ENCODE measurements at regions not wholly inside any gene's neighbourhood (a gene's known extent, or its start where the extent isn't known, plus 50 kb on each side); places are given as distances from the start of the nearest gene placed in this dataset.

DNA sequence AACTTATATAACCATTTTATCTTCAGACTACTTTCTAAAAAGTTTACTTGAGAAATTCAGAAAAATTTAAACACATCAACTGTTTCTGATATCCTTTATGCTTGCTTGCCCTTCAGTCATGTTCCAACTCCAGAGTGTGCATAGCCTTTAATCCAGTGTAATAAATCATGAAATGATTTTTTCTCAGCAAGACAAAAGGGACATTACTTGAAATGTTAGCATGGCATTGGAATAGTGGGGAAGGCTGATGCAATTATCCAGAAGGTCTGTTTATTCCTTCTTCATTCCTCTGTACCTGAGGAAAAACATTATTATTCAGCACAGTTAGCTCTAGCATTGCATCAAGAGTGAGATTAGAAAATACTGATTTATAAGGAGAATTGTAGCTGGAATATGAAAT, 209.9 kb downstream of the SLC7A11 start:
- Mint-ChIP-seq H3K27ac (no peak overlapping the region), H3K4me3 (no peak overlapping the region), H3K9me3 (no peaks in the 10 kb centered on the region), H3K4me1 (no peaks in the 10 kb centered on the region), H3K27me3 (no peaks in the 10 kb centered on the region), H3K36me3 (ENCODE audit: low read depth) (no peaks in the 10 kb centered on the region)
- ChIA-PET CTCF (no interaction called here), POLR2A (no interaction called here)
- DNase-seq, result no peak

DNA sequence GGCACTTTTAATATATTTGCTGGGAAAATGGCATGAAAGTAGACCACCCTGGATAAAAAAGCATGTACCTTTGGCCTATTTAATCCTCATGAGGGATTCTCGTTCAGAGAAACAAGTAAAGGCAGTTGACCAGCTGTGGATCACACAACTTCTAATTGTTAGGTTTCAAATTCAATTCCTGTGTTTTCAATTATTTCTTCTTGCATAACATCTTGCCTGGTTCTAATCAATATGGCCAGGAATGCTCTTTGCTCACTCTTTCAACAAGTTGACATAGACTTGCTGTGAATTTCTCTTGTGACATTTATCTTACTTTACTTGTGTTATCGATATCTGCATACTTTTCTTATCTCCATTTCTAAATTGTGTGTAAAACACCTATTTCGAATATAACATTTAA, 211.8 kb downstream of the SLC7A11 start:
- Mint-ChIP-seq H3K4me3 (no peak overlapping the region), H3K4me1 (no peaks in the 10 kb centered on the region), H3K9me3 (no peaks in the 10 kb centered on the region), H3K27ac (no peak overlapping the region), H3K36me3 (ENCODE audit: low read depth) (no peaks in the 10 kb centered on the region), H3K27me3 (no peaks in the 10 kb centered on the region)
- DNase-seq, result no peak
- POLR2A ChIA-PET, result no interaction called here
- CTCF ChIA-PET, result no interaction called here

DNA sequence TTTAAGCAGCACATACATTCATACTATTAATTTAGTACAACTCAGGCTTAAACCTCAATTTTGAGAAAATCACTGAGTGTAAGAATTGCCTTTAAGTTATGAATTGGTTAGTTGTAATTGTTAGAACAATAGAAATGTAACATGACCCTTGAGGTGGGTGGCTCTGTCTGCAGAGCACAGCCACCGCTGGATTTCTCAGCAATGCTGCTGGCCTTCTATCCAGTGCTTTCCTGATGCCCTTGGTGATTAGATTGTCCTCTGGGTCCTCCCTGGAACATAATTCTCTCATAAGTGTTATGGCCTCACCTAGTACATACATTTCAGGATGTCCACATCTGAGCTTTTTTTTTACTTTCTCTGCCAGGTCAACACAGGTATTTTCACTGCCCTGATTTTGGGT, 213.2 kb downstream of the SLC7A11 start:
- ChIA-PET POLR2A (no interaction called here), CTCF (no interaction called here)
- H3K9me3 Mint-ChIP-seq, result no peaks in the 10 kb centered on the region
- DNase-seq, result no peak
- H3K4me3 Mint-ChIP-seq, result no peak overlapping the region
- no peak overlapping the region for H3K27ac Mint-ChIP-seq
- H3K27me3 Mint-ChIP-seq, result no peaks in the 10 kb centered on the region
- H3K36me3 Mint-ChIP-seq (ENCODE audit: low read depth), result no peaks in the 10 kb centered on the region
- no peaks in the 10 kb centered on the region for H3K4me1 Mint-ChIP-seq

DNA sequence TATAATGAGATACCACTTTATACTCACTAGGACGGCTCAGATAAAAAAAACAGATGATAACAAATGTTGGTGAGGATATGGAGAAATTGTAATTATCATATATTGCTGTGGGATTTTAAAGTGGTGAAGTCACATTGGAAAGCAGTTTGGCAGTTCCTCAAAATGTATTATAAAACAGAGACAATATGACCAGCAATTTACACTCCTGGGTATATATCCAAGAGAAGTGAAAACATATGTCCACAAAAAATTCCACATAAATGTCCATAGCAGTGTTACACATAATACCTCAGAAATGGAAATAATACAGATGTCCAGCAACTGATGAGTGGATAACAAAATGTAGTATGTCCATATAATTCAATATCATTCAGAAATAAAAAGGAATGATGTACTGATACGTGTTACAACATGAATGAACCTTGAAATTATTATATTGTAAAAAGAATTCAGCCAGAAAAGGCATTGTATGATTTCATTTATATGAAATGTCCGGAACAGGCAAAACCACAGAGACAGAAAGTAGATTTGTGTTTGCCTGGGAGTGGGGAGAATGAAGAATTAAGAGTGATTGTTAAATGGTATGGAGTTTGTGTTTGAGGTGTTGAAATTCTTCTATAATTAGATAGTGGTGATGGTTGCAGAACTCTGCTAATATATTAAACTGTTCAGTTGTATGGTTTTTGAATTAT, 220.9 kb downstream of the SLC7A11 start:
- DNase-seq, result no peak
- Mint-ChIP-seq H3K9me3 (no peaks in the 10 kb centered on the region), H3K4me3 (no peak overlapping the region), H3K36me3 (ENCODE audit: low read depth) (no peaks in the 10 kb centered on the region), H3K4me1 (no peaks in the 10 kb centered on the region), H3K27ac (no peak overlapping the region), H3K27me3 (no peaks in the 10 kb centered on the region)
- POLR2A ChIA-PET, result no interaction called here
- CTCF ChIA-PET, result no interaction called here

DNA sequence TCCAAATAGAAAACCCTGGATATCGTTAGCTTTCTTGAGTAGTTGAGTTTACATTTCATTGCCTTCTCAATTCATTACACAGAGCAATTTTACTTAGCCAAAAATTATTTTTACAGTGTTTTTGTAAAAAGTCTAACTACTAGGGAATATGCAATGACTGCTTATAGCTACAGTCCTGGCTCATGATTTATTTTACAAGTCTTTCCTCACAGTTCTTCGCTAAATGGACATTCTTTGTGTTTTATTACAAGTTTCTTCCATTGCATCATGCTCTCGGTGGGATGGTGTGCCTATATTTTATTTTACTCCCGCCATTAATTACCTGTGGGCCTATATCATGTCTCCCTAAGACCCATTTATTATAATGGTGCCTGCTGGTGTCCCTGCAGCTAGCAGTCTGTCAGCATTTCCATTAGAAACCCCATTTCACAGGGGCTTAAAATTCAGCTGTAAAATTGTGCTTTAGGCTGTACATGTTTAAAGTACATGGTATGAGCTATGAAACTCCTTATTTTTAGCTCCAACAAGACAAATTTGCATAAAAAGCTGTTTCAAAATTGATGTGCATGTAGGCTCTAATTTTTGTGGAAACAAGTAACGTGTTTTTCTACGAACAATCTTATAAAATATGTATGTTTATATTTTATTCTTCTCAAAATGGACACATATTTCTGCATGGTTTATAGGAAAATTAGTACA, 227.4 kb downstream of the SLC7A11 start:
- H3K27me3 Mint-ChIP-seq, result no peaks in the 10 kb centered on the region
- H3K4me1 Mint-ChIP-seq, result no peaks in the 10 kb centered on the region
- no peak overlapping the region for H3K27ac Mint-ChIP-seq
- H3K9me3 Mint-ChIP-seq, result no peaks in the 10 kb centered on the region
- H3K4me3 Mint-ChIP-seq, result no peak overlapping the region
- H3K36me3 Mint-ChIP-seq (ENCODE audit: low read depth), result no peaks in the 10 kb centered on the region
- CTCF ChIA-PET, result no interaction called here
- POLR2A ChIA-PET, result interaction anchor here (0.7 kb wide), 1 partner anchor 10 kb away, joined by 4 read pairs; no protein-coding TSS in a partner anchor
- DNase-seq, result no peak

DNA sequence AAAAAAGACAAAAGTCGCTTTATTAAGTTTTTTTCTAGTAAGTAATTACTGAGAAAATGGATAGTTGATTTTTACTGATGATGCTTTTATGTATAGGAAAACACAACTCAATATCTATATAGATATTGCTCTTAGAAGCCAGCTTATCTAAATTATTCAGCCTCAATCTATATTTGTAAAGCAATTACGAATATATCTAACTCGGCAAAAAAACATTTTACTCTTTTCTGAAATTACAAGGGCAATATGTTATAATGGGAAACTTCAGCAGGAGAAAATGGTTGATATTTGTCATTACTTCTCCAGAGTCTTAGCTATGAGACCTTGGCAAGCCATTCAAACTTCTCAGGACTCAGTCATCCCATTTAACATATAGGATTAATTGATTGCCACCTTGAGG, 228.5 kb downstream of the SLC7A11 start:
- H3K27me3 Mint-ChIP-seq, result no peaks in the 10 kb centered on the region
- CTCF ChIA-PET, result no interaction called here
- no peaks in the 10 kb centered on the region for H3K36me3 Mint-ChIP-seq (ENCODE audit: low read depth)
- DNase-seq, result no peak
- H3K9me3 Mint-ChIP-seq, result no peaks in the 10 kb centered on the region
- no peaks in the 10 kb centered on the region for H3K4me1 Mint-ChIP-seq
- no peak overlapping the region for H3K4me3 Mint-ChIP-seq
- no peak overlapping the region for H3K27ac Mint-ChIP-seq
- POLR2A ChIA-PET, result no interaction called here

DNA sequence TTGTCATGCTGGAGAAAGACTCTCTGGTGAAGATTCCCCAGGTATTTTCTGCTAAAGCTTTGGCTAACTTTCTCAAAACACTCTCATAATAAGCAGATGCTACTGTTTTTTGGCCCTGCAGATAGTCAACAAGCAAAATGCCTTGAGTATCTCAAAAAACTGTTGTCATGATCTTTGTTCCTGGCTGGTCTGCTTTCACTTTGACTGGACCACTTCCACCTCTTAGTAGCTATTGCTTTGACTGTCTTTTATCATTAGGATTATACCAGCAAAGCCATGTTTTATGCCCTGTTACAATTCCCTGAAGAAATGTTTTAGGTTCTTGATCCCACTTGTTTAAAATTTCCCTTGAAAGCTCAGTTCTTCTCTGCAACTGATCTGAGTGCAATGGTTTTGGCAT, 231.5 kb downstream of the SLC7A11 start:
- ChIA-PET POLR2A (no interaction called here), CTCF (no interaction called here)
- Mint-ChIP-seq H3K9me3 (no peaks in the 10 kb centered on the region), H3K4me3 (no peak overlapping the region), H3K4me1 (no peaks in the 10 kb centered on the region), H3K27me3 (no peaks in the 10 kb centered on the region), H3K36me3 (ENCODE audit: low read depth) (no peaks in the 10 kb centered on the region), H3K27ac (no peak overlapping the region)
- no peak for DNase-seq

DNA sequence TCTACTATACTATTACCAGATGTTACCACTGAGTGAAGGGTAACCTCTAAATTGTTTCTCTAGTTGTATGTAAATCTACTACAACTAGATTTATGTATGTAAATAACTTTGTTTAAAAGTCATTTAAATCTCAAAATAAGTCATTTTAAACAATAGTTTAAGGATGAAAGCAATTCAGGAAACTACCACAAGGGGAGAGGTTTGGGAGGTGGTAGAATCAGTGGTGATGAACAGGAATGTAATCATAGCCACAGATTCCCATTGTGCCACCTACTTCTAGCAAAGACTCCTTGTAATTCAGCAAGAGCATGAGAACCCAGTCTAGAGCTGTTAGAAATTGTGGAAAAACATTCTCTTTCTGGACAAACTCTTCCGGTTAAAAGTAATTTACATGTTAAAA, 234.6 kb downstream of the SLC7A11 start:
- Mint-ChIP-seq H3K27me3 (no peaks in the 10 kb centered on the region), H3K27ac (no peak overlapping the region), H3K4me3 (no peak overlapping the region), H3K4me1 (no peaks in the 10 kb centered on the region), H3K9me3 (no peaks in the 10 kb centered on the region), H3K36me3 (ENCODE audit: low read depth) (no peaks in the 10 kb centered on the region)
- ChIA-PET CTCF (no interaction called here), POLR2A (no interaction called here)
- no peak for DNase-seq

DNA sequence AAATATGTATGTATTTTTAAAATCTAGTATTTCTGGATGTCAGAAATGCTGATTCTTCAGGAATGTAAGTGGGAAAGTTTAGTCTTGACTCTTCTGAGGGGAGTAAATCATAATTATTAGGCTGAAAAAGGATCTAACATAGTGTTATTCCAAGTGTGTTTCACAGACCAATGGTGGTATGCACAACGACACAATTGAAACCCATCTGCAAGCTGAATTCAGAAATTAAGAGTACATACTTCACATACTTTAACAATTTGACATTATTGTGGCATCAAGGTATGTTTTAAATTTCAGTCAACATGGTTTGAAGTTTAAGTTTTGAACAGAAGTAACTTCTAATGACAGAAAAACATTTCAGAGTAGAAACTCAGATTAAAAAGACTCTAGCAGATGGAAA, 236.7 kb downstream of the SLC7A11 start:
- ChIA-PET POLR2A (no interaction called here), CTCF (interaction anchor here (0.5 kb wide), 1 partner anchor 809 kb away, joined by 3 read pairs; no protein-coding TSS in a partner anchor)
- no peaks in the 10 kb centered on the region for H3K36me3 Mint-ChIP-seq (ENCODE audit: low read depth)
- H3K27me3 Mint-ChIP-seq, result no peaks in the 10 kb centered on the region
- DNase-seq, result no peak
- no peaks in the 10 kb centered on the region for H3K9me3 Mint-ChIP-seq
- H3K27ac Mint-ChIP-seq, result no peak overlapping the region
- no peak overlapping the region for H3K4me3 Mint-ChIP-seq
- no peaks in the 10 kb centered on the region for H3K4me1 Mint-ChIP-seq

DNA sequence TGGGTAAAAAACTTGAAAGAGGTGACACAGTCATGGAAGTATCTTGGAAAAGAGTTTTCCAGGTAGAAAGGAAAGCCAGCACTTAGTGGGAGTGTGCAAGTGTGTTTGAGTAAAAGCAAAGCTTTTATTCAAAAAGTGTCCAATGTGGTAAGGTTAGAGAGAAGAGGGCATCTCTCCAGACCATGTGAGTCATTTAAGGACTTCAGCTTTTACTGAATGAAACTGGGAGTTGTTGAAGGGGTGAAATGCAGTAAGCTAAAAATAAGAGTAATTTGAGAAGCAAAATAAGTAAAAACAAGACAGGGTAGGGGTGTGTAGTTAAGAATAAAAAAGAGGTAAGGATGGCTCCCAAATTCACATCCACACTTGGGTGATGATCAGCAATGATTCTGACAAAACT, 238.9 kb downstream of the SLC7A11 start:
- POLR2A ChIA-PET, result no interaction called here
- H3K36me3 Mint-ChIP-seq (ENCODE audit: low read depth), result no peaks in the 10 kb centered on the region
- H3K9me3 Mint-ChIP-seq, result no peaks in the 10 kb centered on the region
- CTCF ChIA-PET, result no interaction called here
- H3K27ac Mint-ChIP-seq, result no peak overlapping the region
- H3K4me1 Mint-ChIP-seq, result no peaks in the 10 kb centered on the region
- no peaks in the 10 kb centered on the region for H3K27me3 Mint-ChIP-seq
- H3K4me3 Mint-ChIP-seq, result no peak overlapping the region
- no peak for DNase-seq

DNA sequence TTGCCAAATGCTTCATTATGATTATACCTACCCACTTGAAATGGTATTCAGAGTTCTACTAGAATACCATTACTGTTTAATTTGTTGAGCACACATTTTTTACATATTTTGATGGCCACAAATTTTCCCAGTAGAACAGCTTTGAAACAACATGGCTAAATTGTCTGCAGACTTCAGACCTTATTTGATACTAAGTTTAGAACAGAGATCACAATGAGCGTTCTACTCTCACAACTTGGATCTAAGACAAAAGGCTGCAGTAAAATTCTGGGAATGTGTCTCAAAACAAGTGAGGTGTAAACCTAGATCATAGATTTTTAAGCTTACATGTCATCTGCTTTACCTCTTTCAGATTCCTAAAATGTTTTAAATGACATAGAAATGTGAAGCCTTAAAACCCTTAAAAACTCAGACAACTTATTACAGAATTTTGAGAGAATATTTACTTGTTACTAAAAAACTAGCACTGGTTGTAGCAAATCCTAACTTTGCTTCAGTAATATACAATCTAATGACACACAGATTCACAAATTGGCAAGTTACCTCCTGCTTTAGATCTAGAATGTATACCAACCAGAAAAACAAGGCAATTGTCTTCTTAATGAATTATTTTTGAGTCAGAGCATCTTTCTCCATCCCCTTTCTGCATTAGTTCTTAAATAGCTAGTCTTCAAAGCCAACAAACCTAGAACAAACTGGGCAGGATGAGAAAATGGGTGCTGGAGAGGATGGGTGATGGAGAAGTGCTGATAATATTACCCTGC, 243.3 kb downstream of the SLC7A11 start:
- H3K27me3 Mint-ChIP-seq, result no peaks in the 10 kb centered on the region
- POLR2A ChIA-PET, result no interaction called here
- H3K4me1 Mint-ChIP-seq, result no peaks in the 10 kb centered on the region

DNA sequence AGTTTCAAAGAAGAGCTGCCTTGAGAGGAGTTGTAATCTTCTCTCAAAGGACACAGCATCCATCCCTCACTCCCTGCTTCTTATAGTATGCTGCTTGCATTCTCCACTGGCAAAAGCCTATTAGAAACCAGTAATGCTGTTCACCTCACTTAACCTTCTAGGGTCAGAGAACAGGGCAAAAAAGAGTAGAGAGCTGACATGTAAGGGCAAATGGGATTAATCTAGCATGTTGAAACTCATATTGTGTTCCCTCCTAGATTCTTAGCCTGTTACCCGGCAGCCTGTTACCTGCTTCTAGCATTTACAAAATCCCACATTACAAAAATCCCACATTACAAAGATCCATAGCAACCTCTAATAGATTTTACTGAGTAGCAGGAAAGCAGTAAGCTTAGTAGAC, 244.7 kb downstream of the SLC7A11 start:
- no peaks in the 10 kb centered on the region for H3K4me1 Mint-ChIP-seq
- H3K4me3 Mint-ChIP-seq, result no peak overlapping the region
- H3K27me3 Mint-ChIP-seq, result no peaks in the 10 kb centered on the region
- no peaks in the 10 kb centered on the region for H3K36me3 Mint-ChIP-seq (ENCODE audit: low read depth)
- H3K27ac Mint-ChIP-seq, result no peak overlapping the region
- CTCF ChIA-PET, result no interaction called here
- H3K9me3 Mint-ChIP-seq, result no peaks in the 10 kb centered on the region
- no peak for DNase-seq
- POLR2A ChIA-PET, result no interaction called here

More for the DNA sequence above, 243.3 kb downstream of the SLC7A11 start:
- CTCF ChIA-PET, result interaction anchor here (0.7 kb wide), 1 partner anchor 862 kb away, joined by 3 read pairs; no protein-coding TSS in a partner anchor
- Mint-ChIP-seq H3K27ac (no peak overlapping the region), H3K4me3 (no peak overlapping the region), H3K9me3 (no peaks in the 10 kb centered on the region), H3K36me3 (ENCODE audit: low read depth) (no peaks in the 10 kb centered on the region)
- DNase-seq, result no peak

DNA sequence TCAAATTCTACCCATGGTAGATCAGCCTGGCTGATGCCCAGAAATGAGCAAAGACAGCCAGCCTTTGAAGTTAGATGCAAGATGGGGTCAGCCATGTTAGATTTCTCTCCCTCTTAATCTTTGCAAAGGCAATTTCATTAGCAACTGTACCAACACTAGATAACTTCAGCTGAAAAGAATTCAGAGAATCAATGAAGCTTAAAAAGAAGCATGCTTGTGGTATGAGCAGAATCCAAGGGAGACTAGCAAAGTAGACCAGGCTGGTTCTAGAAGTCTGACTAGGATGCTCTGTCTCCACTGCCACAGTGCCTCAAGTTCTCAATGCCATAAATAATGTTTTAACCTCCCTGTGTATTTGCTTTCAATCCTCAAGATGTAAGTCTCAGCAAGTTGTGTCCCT, 247.3 kb downstream of the SLC7A11 start:
- Mint-ChIP-seq H3K4me1 (no peaks in the 10 kb centered on the region), H3K27ac (no peak overlapping the region), H3K36me3 (ENCODE audit: low read depth) (no peaks in the 10 kb centered on the region), H3K9me3 (no peaks in the 10 kb centered on the region), H3K4me3 (no peak overlapping the region), H3K27me3 (no peaks in the 10 kb centered on the region)
- ChIA-PET CTCF (no interaction called here), POLR2A (no interaction called here)
- no peak for DNase-seq

Measured in activated CD4-positive, alpha-beta T cell treated with anti-CD3 and anti-CD28 coated beads, Interleukin-2, amount 10 ng/mL, durations not matched to agents 7 days and 5 days (primary cell).